Esophagus mucosa (tissue), 1 donor: ENCODE measurements at regions not wholly inside any gene's neighbourhood (a gene's known extent, or its start where the extent isn't known, plus 50 kb on each side); places are given as distances from the start of the nearest gene placed in this dataset.
"Not testable (repeated sequence)": the region's sequence is repeated elsewhere in the genome, so short reads cannot be mapped to it uniquely, and the experiment has no call there.

Experiments used
- ATAC-seq: fragments of 200-7000 bp; cut with Tn5 transposase; one replicate; pipeline ENCODE4 v1.9.1; 2020
- donor health status: DM: yes; HTN: yes; CAD: no.

DNA sequence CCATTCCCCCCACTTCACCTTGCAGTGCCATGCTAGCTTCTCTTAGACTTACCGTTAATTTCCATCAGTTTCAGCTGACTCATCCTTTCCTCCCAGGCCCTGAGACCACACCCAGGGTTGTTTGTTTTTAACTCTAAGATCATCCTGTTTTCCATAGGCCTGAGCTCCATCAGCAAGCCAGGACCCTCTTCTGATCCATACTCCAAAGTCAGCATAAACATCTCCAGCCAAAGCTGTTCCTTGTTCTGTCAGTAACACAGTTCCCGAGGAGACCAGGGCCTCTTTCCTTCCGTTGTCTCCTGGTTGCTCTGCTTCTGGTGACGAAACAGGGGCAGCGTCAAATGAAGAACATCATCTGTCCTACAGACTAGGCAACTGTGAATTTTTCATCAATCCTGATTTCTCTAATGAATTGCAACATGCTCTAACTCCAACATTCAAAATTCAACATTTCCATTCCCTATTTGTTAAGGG lies 83.8 kb upstream of the HNF1B start:
- ATAC-seq, result no peak

- no peak for ATAC-seq
Measured at GRCh38 chr17:37827905-37828650, 83.2 kb upstream of the HNF1B start.

GRCh38 chr17:37826497-37827430 lies 81.9 kb upstream of the HNF1B start:
- no peak for ATAC-seq

GRCh38 chr17:37825851-37826250 lies 81.0 kb upstream of the HNF1B start:
- no peak for ATAC-seq

GRCh38 chr17:37824534-37825485 lies 80.0 kb upstream of the HNF1B start:
- peak; percentile 69 for ATAC-seq

DNA sequence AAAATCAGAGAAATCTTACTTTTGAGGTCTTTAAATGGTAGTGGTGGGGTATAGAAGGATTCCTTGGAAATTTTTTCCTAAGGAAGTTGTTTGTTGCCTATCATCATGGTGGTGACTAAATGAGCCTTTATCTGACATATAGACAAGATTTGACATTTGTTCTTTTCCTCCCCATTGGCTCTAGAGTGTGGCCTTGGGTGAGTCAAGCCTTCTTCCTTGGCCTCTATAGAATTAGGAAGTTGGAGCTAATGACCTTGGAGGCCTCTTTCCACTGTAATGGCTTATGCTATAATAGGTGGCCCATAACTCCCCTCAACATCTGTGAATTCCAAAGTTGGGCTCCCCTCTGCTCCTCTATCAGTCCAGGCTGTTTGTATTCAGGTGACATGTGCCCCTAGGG lies 79.1 kb upstream of the HNF1B start:
- ATAC-seq, result no peak

GRCh38 chr17:37820995-37821713 lies 76.3 kb upstream of the HNF1B start:
- ATAC-seq, result no peak

GRCh38 chr17:37820313-37820994 lies 75.6 kb upstream of the HNF1B start:
- ATAC-seq, result no peak

DNA sequence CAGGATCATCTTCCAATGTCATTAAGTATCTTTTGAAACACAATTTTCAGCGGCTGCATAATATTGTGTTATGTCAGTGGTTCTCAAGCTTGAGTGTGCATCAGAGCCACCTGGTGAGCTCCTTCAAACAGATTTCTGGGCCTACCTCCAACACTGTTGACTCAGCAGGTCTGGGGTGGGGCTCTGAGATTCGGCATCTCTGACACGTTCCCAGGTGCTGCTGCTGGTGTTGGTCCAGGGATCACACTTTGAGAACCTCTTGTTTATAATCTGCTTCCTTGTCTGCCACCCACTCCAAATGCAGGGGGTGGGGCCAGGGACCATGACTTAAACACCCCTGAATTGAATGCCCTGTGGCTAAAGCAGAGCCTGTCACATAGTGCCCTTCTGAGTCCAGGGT lies 73.8 kb upstream of the HNF1B start:
- ATAC-seq, result peak; percentile 93

- ATAC-seq, result no peak
Measured at GRCh38 chr17:37816950-37817349, 72.1 kb upstream of the HNF1B start.

DNA sequence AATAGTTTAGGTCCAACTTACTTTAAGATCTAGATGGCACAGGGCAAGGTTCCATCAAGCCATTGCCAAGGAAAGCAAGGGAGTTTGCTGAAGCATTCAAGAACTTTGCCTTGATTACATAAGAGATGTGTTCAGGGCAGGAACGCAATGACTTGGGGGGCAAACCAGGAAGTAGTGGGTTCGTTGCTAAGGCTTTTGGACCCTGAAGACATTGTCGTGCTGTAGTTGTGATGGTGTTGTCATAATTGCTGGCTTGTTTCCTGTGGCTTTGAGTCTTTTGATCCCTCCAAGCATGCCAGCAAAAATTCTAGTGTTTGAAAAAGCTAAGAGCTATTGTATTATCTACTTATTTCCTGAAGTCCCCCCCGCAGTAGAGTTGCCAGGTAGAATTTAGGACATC lies 70.7 kb upstream of the HNF1B start:
- no peak for ATAC-seq

- no peak for ATAC-seq
Measured at GRCh38 chr17:37813751-37814150, 68.9 kb upstream of the HNF1B start.

- not testable (repeated sequence) for ATAC-seq
Measured at GRCh38 chr17:37808846-37809245, 64.0 kb upstream of the HNF1B start.

- no peak for ATAC-seq
Measured at GRCh38 chr17:37802712-37803416, 58.0 kb upstream of the HNF1B start.

DNA sequence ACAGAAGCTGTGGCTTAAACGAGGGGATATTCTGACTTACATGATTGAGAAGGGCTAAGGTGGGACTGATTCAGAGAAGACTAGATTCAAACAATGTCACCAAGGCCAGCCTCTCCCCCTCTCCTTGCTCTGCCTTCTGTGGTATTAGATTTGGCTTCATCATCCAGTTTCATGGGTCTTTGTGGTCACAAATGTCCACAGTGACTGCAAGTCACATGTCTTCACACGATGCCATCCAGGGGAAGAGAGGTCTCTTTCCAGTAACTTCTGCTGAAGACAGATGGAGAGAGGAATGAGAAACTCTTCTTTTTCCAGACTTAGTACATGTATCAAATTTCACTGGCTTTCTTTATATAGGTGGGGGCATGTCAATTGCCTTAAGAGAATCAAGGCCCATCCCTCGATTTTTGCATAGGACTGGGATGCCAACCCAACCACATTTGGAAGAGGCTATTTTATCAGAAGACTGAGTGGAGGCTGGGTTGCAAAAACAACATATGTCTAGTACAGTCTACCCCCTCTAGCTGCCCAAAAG lies 57.3 kb upstream of the HNF1B start:
- no peak for ATAC-seq

DNA sequence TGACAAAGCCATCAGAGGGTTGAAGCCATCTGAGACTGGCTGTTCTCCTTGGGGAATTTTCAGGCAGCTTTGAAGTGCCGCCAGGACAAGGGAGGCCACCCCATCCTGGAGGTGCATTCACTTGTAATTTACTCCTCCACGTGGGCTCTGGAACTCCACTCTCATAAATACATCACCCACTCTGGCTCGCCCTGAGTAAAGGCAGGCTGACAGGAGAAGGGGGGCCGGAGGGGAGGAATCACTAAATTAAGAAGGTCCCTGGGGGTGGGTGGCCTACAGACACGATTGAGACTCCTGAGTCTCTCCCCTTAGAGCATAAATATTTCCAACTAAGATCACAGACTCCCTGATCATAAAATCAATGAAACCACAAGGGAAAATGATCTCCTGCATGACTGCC lies 56.3 kb upstream of the HNF1B start:
- no peak for ATAC-seq

DNA sequence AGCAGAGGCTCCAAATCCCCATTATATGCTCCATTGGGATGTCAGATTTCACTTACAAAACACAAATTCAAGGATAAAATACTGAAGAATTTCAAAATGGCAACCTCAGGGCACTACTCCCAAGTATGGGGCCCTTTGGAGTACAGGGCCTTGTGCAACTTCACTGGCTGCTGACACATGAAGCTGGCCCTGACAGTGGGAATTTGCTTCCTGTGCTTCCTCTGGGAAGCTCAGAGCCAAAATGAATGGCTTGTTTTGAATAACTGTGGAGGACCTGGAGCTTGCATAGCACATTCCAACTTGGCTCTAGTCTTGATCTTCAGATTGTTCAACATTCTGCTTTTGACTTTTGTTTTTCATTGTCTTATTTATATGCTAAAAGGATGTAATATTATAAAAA lies 52.3 kb upstream of the HNF1B start:
- ATAC-seq, result no peak

DNA sequence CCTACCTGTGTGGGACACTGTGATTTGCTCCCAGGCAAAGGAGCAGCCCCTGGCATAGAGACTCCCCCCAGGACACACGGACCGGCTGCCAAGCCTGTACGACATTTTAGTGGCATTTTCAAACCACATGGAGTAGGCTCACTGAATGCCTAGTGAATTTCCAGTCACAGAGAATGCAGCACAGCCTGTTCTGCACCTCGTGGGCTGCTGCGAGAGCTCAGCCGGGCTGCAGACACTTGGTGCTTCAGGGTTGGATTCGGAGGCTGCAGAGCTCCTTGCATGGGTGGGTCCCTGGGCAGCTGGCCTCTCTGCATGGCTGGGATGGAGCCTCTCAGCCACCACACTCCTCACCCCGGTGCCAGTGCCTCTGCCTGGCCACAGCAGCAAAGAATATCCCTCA lies 51.2 kb upstream of the HNF1B start:
- ATAC-seq, result no peak
